Endothelial cell of umbilical vein (primary cell): ENCODE measurements at regions not wholly inside any gene's neighbourhood (a gene's known extent, or its start where the extent isn't known, plus 50 kb on each side); places are given as distances from the start of the nearest gene placed in this dataset.

ENCODE experiments used
- BruUV-seq: library from RNA; stranded (reverse); fragments of 400-500 nt; replicated peaks from 2 replicates; lab custom pipeline; 2021; lab: Mats Ljungman, UMichigan
- CTCF ChIA-PET: fragments of 300-600, 350-600 bp; sonication (Branson Sonifier 250); formaldehyde crosslinking; loops from one replicate; lab custom pipeline; 2021; ENCODE audit warnings: antibody characterized with exemption, inconsistent platforms; lab: Charles Lee
- POLR2A ChIA-PET: fragments of 300-600, 350-600 bp; sonication (Branson Sonifier 250); formaldehyde crosslinking; loops from one replicate; lab custom pipeline; 2021; ENCODE audit warnings: antibody characterized with exemption, inconsistent platforms; lab: Charles Lee
- DNase-seq: peaks from one replicate; pipeline ENCODE4 v3.0.0-alpha.2; 2011; ENCODE audit warnings: low read depth, low spot score
- FAIRE-seq: peaks from 2 replicates; lab custom pipeline; 2011; peaks lifted over from hg19 to GRCh38; lab: Jason Lieb, UNC
- H2AFZ ChIP-seq: 2 replicates; pipeline ENCODE4 v1.6.0; 2012; ENCODE audit warnings: low read depth, low read length, control low read depth, inconsistent platforms
- H3K27ac ChIP-seq: 2 replicates; pipeline ENCODE4 v1.5.1; 2011; ENCODE audit warnings: low read depth, mild to moderate bottlenecking, control low read depth, low read length, moderate library complexity; ENCODE audit not compliant: insufficient read depth
- H3K27me3 ChIP-seq, 2 experiments: 2 replicates each; pipeline versions ENCODE4 v1.6.0 to v1.6.1; 2011; ENCODE audit warnings: low read length in 2 of 2, mixed read lengths in 1 of 2; ENCODE audit not compliant: control insufficient read depth in 2 of 2, insufficient read depth in 2 of 2
- H3K36me3 ChIP-seq, 2 experiments: 2 replicates in 1 of 2; 3 replicates in 1 of 2; pipeline ENCODE4 v1.5.1; 2011; ENCODE audit warnings: low read length in 2 of 2, mild to moderate bottlenecking in 1 of 2, moderate library complexity in 1 of 2; ENCODE audit not compliant: control insufficient read depth in 2 of 2, insufficient read depth in 2 of 2; ENCODE audit errors: extremely low read depth in 1 of 2
- H3K4me1 ChIP-seq: 3 replicates; pipeline ENCODE4 v1.5.1; 2011; ENCODE audit warnings: mild to moderate bottlenecking, low read length; ENCODE audit not compliant: control insufficient read depth, insufficient read depth; ENCODE audit errors: extremely low read depth
- H3K4me2 ChIP-seq: 2 replicates; pipeline ENCODE4 v1.6.1; 2011; ENCODE audit warnings: low read length, control low read depth, mixed read lengths; ENCODE audit not compliant: insufficient read depth
- H3K4me3 ChIP-seq, 3 experiments: fragments of 200-600 bp in 1 of 3; sonication (generic), shearing (Covaris generic) in 1 of 3; replicated peaks in 1 of 3; 2 replicates each; pipeline ENCODE4 v1.5.1; 2011 to 2016; ENCODE audit warnings: control low read depth in 3 of 3, low read length in 3 of 3, mild to moderate bottlenecking in 2 of 3, inconsistent platforms in 1 of 3, low read depth in 1 of 3, moderate library complexity in 1 of 3; ENCODE audit not compliant: insufficient read depth in 1 of 3
- H3K79me2 ChIP-seq: 2 replicates; pipeline ENCODE4 v1.6.0; 2012; ENCODE audit warnings: low read length, inconsistent platforms; ENCODE audit not compliant: control insufficient read depth, insufficient read depth
- H3K9ac ChIP-seq: replicated peaks from 2 replicates; pipeline ENCODE3; 2011; ENCODE audit warnings: low read length, control low read depth; ENCODE audit not compliant: insufficient read depth; ENCODE audit errors: extremely low read depth
- H3K9me1 ChIP-seq: replicated peaks from 3 replicates; pipeline ENCODE4 v1.6.0; 2011; ENCODE audit warnings: mild to moderate bottlenecking, low read length; ENCODE audit not compliant: control insufficient read depth, insufficient read depth; ENCODE audit errors: extremely low read depth
- H3K9me3 ChIP-seq: replicated peaks from 2 replicates; pipeline ENCODE4 v1.5.1; 2012; ENCODE audit warnings: low read length, inconsistent platforms; ENCODE audit not compliant: control insufficient read depth, insufficient read depth
- H4K20me1 ChIP-seq: replicated peaks from 2 replicates; pipeline ENCODE3; 2011; ENCODE audit warnings: mild to moderate bottlenecking, low read length; ENCODE audit not compliant: control insufficient read depth, insufficient read depth; ENCODE audit errors: extremely low read depth
- CTCF ChIP-seq, 2 donors: IDR thresholded peaks; 1 replicate in 1 of 2; 2 replicates in 1 of 2; pipeline ENCODE4 v1.5.1; 2011; ENCODE audit warnings: low read length in 2 of 2, mild to moderate bottlenecking in 2 of 2, moderate library complexity in 2 of 2, control low read depth in 1 of 2, inconsistent platforms in 1 of 2, low read depth in 1 of 2; ENCODE audit not compliant: insufficient read depth in 1 of 2; ENCODE audit errors: extremely low read depth in 1 of 2
- FOS ChIP-seq: IDR thresholded peaks from 2 replicates; pipeline ENCODE4 v1.6.1; 2011; ENCODE audit warnings: mild to moderate bottlenecking, low read length, moderate library complexity, borderline replicate concordance; ENCODE audit not compliant: insufficient read depth
- JUN ChIP-seq: IDR thresholded peaks from 2 replicates; pipeline ENCODE4 v1.6.1; 2011; ENCODE audit warnings: borderline replicate concordance, low read depth; ENCODE audit not compliant: insufficient read length, insufficient read depth
- MAX ChIP-seq: IDR thresholded peaks from 2 replicates; pipeline ENCODE4 v1.6.1; 2011; ENCODE audit not compliant: insufficient read depth, insufficient read length
- MYC ChIP-seq: IDR thresholded peaks from one replicate; pipeline ENCODE4 v1.6.1; 2011; ENCODE audit warnings: mild to moderate bottlenecking, low read depth, low read length
- POLR2AphosphoS5 ChIP-seq: IDR thresholded peaks from 2 replicates; pipeline ENCODE4 v1.6.1; 2012; ENCODE audit warnings: low read depth, mild to moderate bottlenecking, control low read depth, low read length, moderate library complexity; ENCODE audit not compliant: insufficient read depth
- dilution Hi-C: fragments of 300-500 bp; cut with MboI; formaldehyde crosslinking; loops from one replicate; pipeline ENCODE4 v1.15.0; 2019; ENCODE audit warnings: low sequenced_read_pairs; ENCODE audit not compliant: extremely low pct_ligation_motif_present
- intact Hi-C: fragments of 100-400 bp; cut with micrococcal nuclease; formaldehyde crosslinking; loops from one replicate; pipeline ENCODE4 v1.10.0; 2022

GRCh38 chrX:138771047-138771446 is 59.5 kb upstream of the FGF13 start:
- Histone ChIP-seq H3K27ac (no peak overlapping the region), H3K27me3 (no peaks in the 10 kb centered on the region), H4K20me1 (no peaks in the 10 kb centered on the region), H3K9me3 (no peaks in the 10 kb centered on the region), H3K4me1 (no peaks in the 10 kb centered on the region), H3K36me3 (no peaks in the 10 kb centered on the region), H3K4me3 (no peak overlapping the region), H3K9ac (no peak overlapping the region), H3K4me2 (no peak overlapping the region), H3K9me1 (no peaks in the 10 kb centered on the region), H3K79me2 (no peaks in the 10 kb centered on the region), H2AFZ (no peak overlapping the region)
- POLR2A ChIA-PET = no interaction called here
- CTCF ChIA-PET = no interaction called here
- FAIRE-seq = no peak
- intact Hi-C loops (no loop called here), dilution Hi-C loops (no loop called here)
- no peak for DNase-seq
- no TSS peak for BruUV-seq
- no peak for TF ChIP-seq FOS
- TF ChIP-seq MAX = no peak
- no peak for TF ChIP-seq POLR2AphosphoS5
- TF ChIP-seq MYC = no peak
- TF ChIP-seq JUN = no peak

GRCh38 chrX:138769918-138770317 is 58.4 kb upstream of the FGF13 start:
- POLR2A ChIA-PET = no interaction called here
- Histone ChIP-seq H3K4me2 (no peak overlapping the region), H3K9ac (no peak overlapping the region), H3K79me2 (no peaks in the 10 kb centered on the region), H3K27ac (no peak overlapping the region), H3K9me1 (no peaks in the 10 kb centered on the region), H3K4me1 (no peaks in the 10 kb centered on the region), H3K36me3 (no peaks in the 10 kb centered on the region), H3K9me3 (no peaks in the 10 kb centered on the region), H3K4me3 (no peak overlapping the region), H3K27me3 (no peaks in the 10 kb centered on the region), H2AFZ (no peak overlapping the region), H4K20me1 (no peaks in the 10 kb centered on the region)
- no TSS peak for BruUV-seq
- DNase-seq = no peak
- CTCF ChIA-PET = no interaction called here
- TF ChIP-seq CTCF (IDR thresholded peaks at IDR 0.05; ENCODE audit: extremely low read depth in 1 of 2, insufficient read depth in 1 of 2, low read depth in 1 of 2, low read length in 2 of 2) = no peak
- no peak for FAIRE-seq
- intact Hi-C loops (no loop called here), dilution Hi-C loops (no loop called here)
